WERI-Rb-1 (cell line): ENCODE measurements at regions not wholly inside any gene's neighbourhood (a gene's known extent, or its start where the extent isn't known, plus 50 kb on each side); places are given as distances from the start of the nearest gene placed in this dataset.

ENCODE experiments used
- DNase-seq: peaks from one replicate; pipeline ENCODE4 v3.0.0-alpha.2; 2020
- H3K27ac ChIP-seq: fragments of 250-450 bp; sonication (Bioruptor Pico); 2 replicates; pipeline ENCODE4 v1.5.1; 2020; ENCODE audit warnings: mild to moderate bottlenecking, moderate library complexity
- H3K27me3 ChIP-seq: fragments of 250-450 bp; sonication (Bioruptor Pico); 2 replicates; pipeline ENCODE4 v1.5.1; 2021; ENCODE audit warnings: mild to moderate bottlenecking, low read depth, moderate library complexity; ENCODE audit not compliant: insufficient read depth, severe bottlenecking
- H3K36me3 ChIP-seq: fragments of 250-450 bp; sonication (Bioruptor Pico); 2 replicates; pipeline ENCODE4 v1.5.1; 2020; ENCODE audit warnings: mild to moderate bottlenecking, moderate library complexity
- H3K4me3 ChIP-seq: 2 replicates; pipeline ENCODE4 v1.5.1; 2011; ENCODE audit warnings: low read depth, mild to moderate bottlenecking, control low read depth, low read length
- H3K9me3 ChIP-seq: fragments of 250-450 bp; sonication (Bioruptor Pico); 2 replicates; pipeline ENCODE4 v1.5.1; 2021; ENCODE audit warnings: mild to moderate bottlenecking, moderate library complexity; ENCODE audit not compliant: severe bottlenecking
- CTCF ChIP-seq: IDR thresholded peaks from 2 replicates; pipeline ENCODE4 v1.5.1; 2011; ENCODE audit warnings: low read depth, mild to moderate bottlenecking, control low read depth, inconsistent platforms, low read length

- H3K36me3 ChIP-seq: no peaks in the 10 kb centered on the region
- TF ChIP-seq CTCF: no peak
- H3K27ac ChIP-seq: no peak overlapping the region
- DNase-seq: no peak
- no peaks in the 10 kb centered on the region for H3K27me3 ChIP-seq
- peaks cover under 1% of the 10 kb centered on the region for H3K9me3 ChIP-seq
- H3K4me3 ChIP-seq: no peak overlapping the region
Measured at GRCh38 chr1:116856312-116856711, 53.4 kb upstream of the PTGFRN start.

DNA sequence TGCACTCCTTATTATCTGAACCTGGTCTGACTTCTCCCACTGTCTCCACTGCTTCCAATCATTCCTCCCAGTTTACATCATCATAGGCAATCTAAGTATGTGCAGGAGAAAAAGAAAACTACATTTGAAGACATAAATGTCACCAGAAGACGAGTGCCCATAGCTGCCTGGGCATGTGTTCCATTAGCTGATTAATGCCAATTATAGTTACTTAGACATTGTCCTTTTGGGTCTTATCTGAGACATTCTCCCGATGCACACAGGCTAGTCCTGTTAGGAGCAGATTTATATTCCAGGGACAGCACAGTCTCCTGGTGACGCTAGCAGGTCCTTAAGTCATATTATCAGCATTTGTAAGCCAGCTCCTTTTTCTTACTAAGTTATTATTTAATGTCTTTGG, 52.6 kb upstream of the PTGFRN start:
- TF ChIP-seq CTCF: no peak

More for the DNA sequence above, 52.6 kb upstream of the PTGFRN start:
- no peaks in the 10 kb centered on the region for H3K9me3 ChIP-seq
- H3K4me3 ChIP-seq: no peak overlapping the region
- H3K27me3 ChIP-seq: no peaks in the 10 kb centered on the region
- no peak for DNase-seq
- H3K27ac ChIP-seq: no peak overlapping the region
- H3K36me3 ChIP-seq: no peaks in the 10 kb centered on the region
